RCC 7860 (cell line): ENCODE measurements at regions not wholly inside any gene's neighbourhood (a gene's known extent, or its start where the extent isn't known, plus 50 kb on each side); places are given as distances from the start of the nearest gene placed in this dataset.
"Not testable (repeated sequence)": the region's sequence is repeated elsewhere in the genome, so short reads cannot be mapped to it uniquely, and the experiment has no call there.

Experiments used
- DNase-seq: peaks from one replicate; pipeline ENCODE4 v3.0.0-alpha.2; 2015; ENCODE audit warnings: low spot score
- FAIRE-seq: peaks from 2 replicates; lab custom pipeline; 2012; peaks lifted over from hg19 to GRCh38; lab: Jason Lieb, UNC

- FAIRE-seq (no peak), DNase-seq (no peak)
These were observed 236.7 kb upstream of the PCSK5 start for GRCh38 chr9:75653750-75654149.

GRCh38 chr9:75657015-75657414 lies 233.5 kb upstream of the PCSK5 start:
- DNase-seq (no peak), FAIRE-seq (no peak)

GRCh38 chr9:75658301-75658905 lies 232.1 kb upstream of the PCSK5 start:
- DNase-seq: no peak
- FAIRE-seq: no peak

- FAIRE-seq (no peak), DNase-seq (no peak)
These were observed 225.9 kb upstream of the PCSK5 start for GRCh38 chr9:75664597-75664996.

GRCh38 chr9:75666856-75667554 lies 223.5 kb upstream of the PCSK5 start:
- no peak for FAIRE-seq
- DNase-seq: no peak

- no peak for DNase-seq
- no peak for FAIRE-seq
These were observed 220.8 kb upstream of the PCSK5 start for GRCh38 chr9:75669721-75670120.

- DNase-seq: no peak
- FAIRE-seq: no peak
These were observed 219.1 kb upstream of the PCSK5 start for GRCh38 chr9:75671354-75671753.

- DNase-seq (no peak), FAIRE-seq (no peak)
These were observed 218.0 kb upstream of the PCSK5 start for GRCh38 chr9:75672478-75672877.

GRCh38 chr9:75683591-75683990 lies 206.9 kb upstream of the PCSK5 start:
- FAIRE-seq (peak; percentile 72), DNase-seq (peak; percentile 70)

GRCh38 chr9:75685062-75685461 lies 205.4 kb upstream of the PCSK5 start:
- no peak for DNase-seq

GRCh38 chr9:75687359-75687953 lies 203.0 kb upstream of the PCSK5 start:
- DNase-seq (no peak), FAIRE-seq (no peak)

More at GRCh38 chr9:75685062-75685461, 205.4 kb upstream of the PCSK5 start:
- no peak for FAIRE-seq

- not testable (repeated sequence) for FAIRE-seq, DNase-seq
These were observed 199.9 kb upstream of the PCSK5 start for GRCh38 chr9:75690551-75690950.

- FAIRE-seq: no peak
- no peak for DNase-seq
These were observed 199.1 kb upstream of the PCSK5 start for GRCh38 chr9:75691408-75691807.

GRCh38 chr9:75692309-75692708 lies 198.2 kb upstream of the PCSK5 start:
- FAIRE-seq (no peak), DNase-seq (no peak)

GRCh38 chr9:75695921-75696320 lies 194.6 kb upstream of the PCSK5 start:
- FAIRE-seq: no peak
- DNase-seq: no peak

GRCh38 chr9:75699017-75699416 lies 191.5 kb upstream of the PCSK5 start:
- DNase-seq (no peak), FAIRE-seq (no peak)

- FAIRE-seq: no peak
These were observed 190.7 kb upstream of the PCSK5 start for GRCh38 chr9:75699625-75700251.

GRCh38 chr9:75700252-75700640 lies 190.2 kb upstream of the PCSK5 start:
- DNase-seq (no peak), FAIRE-seq (no peak)

More at GRCh38 chr9:75699625-75700251, 190.7 kb upstream of the PCSK5 start:
- no peak for DNase-seq

- DNase-seq: no peak
- FAIRE-seq: no peak
These were observed 183.3 kb upstream of the PCSK5 start for GRCh38 chr9:75707191-75707590.

- DNase-seq (no peak), FAIRE-seq (no peak)
These were observed 180.8 kb upstream of the PCSK5 start for GRCh38 chr9:75709698-75710097.

- FAIRE-seq (no peak), DNase-seq (no peak)
These were observed 177.8 kb upstream of the PCSK5 start for GRCh38 chr9:75712700-75713099.

GRCh38 chr9:75713335-75713734 lies 177.1 kb upstream of the PCSK5 start:
- FAIRE-seq: no peak

More at GRCh38 chr9:75713335-75713734, 177.1 kb upstream of the PCSK5 start:
- no peak for DNase-seq
